Suprapubic skin (tissue), 4 donors: ENCODE measurements at regions not wholly inside any gene's neighbourhood (a gene's known extent, or its start where the extent isn't known, plus 50 kb on each side); places are given as distances from the start of the nearest gene placed in this dataset.

Experiments used
- POLR2A ChIP-seq, 2 donors: fragments of 450-650 bp; IDR thresholded peaks; one replicate each; pipeline ENCODE4 v1.6.1; 2017; ENCODE audit warnings: antibody characterized with exemption in 2 of 2, mild to moderate bottlenecking in 2 of 2, moderate library complexity in 2 of 2
- POLR2AphosphoS5 ChIP-seq, 3 donors: sonication (generic); formaldehyde crosslinking; IDR thresholded peaks; one replicate each; pipeline ENCODE4 v1.6.1; 2017; ENCODE audit warnings: antibody characterized with exemption in 3 of 3
- TF ChIP-seq, protein P1 (sequence below), 2 donors: fragments of 200-600 bp in 1 of 2; fragments of 450-650 bp in 1 of 2; sonication (generic) in 1 of 2; IDR thresholded peaks; one replicate each; pipeline ENCODE4 v1.5.1; 2016 to 2019; ENCODE audit warnings: antibody characterized with exemption in 2 of 2, mild to moderate bottlenecking in 1 of 2, moderate library complexity in 1 of 2

DNA sequence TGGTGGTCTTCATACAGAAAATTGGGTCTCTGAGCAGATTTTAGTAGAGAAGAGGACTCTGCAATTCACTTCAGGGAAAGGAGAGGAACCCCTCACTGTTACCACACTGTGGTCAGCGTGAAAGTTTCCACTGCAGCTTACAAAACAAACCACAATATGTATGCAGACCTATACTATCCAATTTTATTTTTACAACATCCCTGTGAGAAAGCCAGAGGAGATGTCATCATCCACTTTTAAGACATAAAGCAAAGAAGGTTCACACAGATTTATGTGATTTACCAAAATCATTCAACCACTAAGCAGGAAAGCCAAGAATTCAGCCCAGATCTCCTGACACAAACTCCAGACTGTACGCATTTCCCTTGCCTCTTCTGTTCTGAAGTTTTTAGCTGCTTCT, 442.4 kb downstream of the FRK start:
- TF ChIP-seq, protein P1, sequence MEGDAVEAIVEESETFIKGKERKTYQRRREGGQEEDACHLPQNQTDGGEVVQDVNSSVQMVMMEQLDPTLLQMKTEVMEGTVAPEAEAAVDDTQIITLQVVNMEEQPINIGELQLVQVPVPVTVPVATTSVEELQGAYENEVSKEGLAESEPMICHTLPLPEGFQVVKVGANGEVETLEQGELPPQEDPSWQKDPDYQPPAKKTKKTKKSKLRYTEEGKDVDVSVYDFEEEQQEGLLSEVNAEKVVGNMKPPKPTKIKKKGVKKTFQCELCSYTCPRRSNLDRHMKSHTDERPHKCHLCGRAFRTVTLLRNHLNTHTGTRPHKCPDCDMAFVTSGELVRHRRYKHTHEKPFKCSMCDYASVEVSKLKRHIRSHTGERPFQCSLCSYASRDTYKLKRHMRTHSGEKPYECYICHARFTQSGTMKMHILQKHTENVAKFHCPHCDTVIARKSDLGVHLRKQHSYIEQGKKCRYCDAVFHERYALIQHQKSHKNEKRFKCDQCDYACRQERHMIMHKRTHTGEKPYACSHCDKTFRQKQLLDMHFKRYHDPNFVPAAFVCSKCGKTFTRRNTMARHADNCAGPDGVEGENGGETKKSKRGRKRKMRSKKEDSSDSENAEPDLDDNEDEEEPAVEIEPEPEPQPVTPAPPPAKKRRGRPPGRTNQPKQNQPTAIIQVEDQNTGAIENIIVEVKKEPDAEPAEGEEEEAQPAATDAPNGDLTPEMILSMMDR (IDR thresholded peaks at IDR 0.05), result no peak
- TF ChIP-seq POLR2A (IDR thresholded peaks at IDR 0.05), result no peak
- TF ChIP-seq POLR2AphosphoS5 (IDR thresholded peaks at IDR 0.05), result no peak
